GM10266 (cell line): ENCODE measurements at regions not wholly inside any gene's neighbourhood (a gene's known extent, or its start where the extent isn't known, plus 50 kb on each side); places are given as distances from the start of the nearest gene placed in this dataset.

Experiments used
- DNase-seq: peaks from one replicate; pipeline ENCODE4 v3.0.0; 2012; ENCODE audit errors: extremely low spot score
- TF ChIP-seq, protein P1 (sequence below): IDR thresholded peaks from 2 replicates; pipeline ENCODE4 v1.5.1; 2012; ENCODE audit warnings: mild to moderate bottlenecking, low read depth; ENCODE audit not compliant: control insufficient read depth, insufficient read depth; ENCODE audit errors: missing control alignments

DNA sequence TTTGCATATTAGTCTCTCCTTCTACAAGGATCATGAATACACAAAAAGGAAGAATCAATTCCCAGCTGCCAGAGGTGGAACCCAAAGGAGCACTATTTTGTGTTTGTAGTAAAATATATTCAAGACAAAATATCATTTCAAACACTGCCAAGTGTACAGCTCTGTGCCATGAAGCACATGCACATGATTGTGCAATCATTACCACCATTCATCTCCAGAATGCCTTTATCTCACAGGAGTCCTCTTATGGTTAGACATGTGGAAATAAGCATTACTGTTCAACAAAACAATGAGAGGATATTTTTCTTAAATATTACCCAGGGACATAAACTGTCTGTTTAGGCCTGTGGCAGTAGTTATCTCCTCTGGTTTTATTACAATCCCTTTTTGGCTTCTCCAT is 151.4 kb upstream of the PPP1R3A start:
- DNase-seq: no peak
- TF ChIP-seq, protein P1, sequence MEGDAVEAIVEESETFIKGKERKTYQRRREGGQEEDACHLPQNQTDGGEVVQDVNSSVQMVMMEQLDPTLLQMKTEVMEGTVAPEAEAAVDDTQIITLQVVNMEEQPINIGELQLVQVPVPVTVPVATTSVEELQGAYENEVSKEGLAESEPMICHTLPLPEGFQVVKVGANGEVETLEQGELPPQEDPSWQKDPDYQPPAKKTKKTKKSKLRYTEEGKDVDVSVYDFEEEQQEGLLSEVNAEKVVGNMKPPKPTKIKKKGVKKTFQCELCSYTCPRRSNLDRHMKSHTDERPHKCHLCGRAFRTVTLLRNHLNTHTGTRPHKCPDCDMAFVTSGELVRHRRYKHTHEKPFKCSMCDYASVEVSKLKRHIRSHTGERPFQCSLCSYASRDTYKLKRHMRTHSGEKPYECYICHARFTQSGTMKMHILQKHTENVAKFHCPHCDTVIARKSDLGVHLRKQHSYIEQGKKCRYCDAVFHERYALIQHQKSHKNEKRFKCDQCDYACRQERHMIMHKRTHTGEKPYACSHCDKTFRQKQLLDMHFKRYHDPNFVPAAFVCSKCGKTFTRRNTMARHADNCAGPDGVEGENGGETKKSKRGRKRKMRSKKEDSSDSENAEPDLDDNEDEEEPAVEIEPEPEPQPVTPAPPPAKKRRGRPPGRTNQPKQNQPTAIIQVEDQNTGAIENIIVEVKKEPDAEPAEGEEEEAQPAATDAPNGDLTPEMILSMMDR: no peak

DNA sequence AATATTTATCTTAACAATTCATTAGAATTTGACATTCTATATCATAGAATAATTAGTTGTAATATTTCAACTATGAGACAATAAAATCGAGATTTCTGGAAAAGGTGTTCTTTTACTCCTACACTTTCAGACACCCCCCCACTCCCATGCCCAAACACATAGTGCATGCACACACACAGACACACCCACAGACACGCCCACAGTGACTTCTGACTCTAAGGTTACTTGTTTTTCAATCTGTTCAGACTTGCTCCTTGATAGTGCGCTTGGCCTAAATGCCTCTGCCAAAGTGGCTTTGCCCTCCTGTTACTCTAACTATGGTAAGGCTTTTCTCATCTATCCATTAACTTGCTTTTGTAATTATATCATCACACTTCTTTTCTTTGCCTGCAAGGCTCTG is 144.0 kb upstream of the PPP1R3A start:
- DNase-seq: no peak
- TF ChIP-seq, protein P1: no peak

DNA sequence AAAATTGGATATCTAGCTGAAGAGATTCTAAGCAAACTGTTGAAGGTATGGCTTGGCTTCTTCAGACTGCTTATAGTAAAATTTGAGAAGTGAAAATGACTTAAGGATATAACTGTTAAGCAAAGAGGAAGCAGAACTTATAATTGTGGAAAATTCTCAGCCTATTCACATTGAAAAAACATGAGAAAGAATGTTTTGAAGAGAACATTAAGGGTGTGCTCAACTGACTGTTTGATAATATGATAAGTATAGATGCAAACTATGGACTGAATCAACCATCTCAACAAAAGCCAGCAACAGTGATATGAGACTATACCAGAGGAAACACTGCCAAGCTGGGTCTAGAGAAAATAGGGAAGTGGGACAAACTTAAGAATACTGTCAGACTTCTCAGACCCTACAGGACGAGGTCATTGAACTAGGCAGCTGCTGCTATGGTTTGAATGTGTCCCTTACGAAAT is 133.1 kb upstream of the PPP1R3A start:
- DNase-seq: peak; percentile 19
- TF ChIP-seq, protein P1: no peak

DNA sequence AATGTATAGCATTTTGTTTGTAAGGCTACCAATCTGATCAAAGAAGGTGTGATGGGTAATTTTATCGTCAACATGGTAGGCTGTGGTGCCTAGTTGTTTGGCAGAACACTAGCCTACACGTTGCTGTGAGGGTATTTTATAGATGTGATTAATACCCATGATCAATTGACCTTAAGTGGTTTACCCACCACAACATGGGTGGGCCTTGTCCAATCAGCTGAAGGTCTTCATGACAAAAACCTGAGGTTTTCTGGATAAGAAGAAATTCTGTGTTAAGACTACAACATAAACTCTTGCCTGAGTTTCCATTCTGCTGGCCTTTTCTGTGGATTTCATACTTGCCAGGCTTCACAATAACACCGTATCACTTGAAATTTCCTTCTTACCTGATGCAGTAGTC is 131.8 kb upstream of the PPP1R3A start:
- TF ChIP-seq, protein P1: no peak
- no peak for DNase-seq

DNA sequence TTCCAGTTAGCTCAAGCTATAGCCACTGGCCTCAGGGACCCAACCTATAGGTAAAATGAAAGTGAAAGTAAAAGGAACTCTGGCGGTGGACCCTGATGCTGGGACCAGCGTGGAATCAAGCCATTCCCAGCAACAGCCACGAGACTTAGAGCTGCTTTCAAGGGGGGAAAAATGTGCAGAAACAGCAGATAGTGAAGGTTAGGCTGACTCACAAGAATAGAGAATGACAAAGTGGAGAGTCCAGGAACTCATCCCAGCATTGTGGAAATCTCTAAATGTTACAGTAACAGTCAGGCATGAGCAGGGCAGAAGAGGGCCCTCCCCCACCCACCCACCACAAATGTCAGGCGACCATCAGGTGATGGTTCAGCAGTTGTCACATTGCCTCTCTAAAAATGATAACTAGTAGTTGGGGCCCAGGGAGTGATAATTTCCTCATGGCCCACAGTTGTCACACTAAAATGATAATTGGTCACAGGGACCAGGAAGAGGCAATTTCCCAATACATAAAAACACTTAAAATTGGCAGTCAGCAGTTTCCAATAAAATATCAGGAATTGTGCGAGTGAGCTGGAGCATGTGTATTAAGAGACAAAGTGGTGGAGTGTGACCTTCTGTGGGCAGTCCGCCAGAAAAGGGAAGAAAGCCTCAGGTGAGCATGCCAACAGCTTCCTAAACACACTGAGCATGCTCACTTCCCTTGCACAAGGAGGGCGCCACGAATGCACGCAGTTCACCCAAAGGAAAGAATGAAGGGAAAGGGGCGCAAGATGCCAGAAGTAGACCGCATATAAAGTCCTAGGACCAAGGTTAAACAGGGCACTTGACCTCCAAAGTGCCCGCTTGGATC is 129.8 kb upstream of the PPP1R3A start:
- TF ChIP-seq, protein P1: no peak
- peak; percentile 16 for DNase-seq

DNA sequence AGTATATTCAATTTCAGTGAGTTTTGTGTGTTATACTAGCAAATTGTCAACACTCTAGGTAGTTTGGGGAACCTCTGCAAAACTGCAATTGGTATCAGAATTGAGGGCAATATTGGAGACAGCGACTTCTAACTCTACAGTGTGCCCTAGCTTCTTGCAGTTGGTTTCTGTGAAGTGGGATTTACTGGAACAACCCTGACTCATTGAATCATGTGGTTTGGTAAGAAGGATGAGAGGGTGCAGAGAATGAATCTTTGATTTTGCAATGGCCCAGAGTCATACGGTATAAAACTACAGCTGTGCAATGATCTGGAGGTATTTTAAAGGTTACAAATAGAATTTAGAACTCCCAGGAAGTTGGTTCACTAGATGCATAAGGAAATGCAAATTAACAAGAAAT is 129.1 kb upstream of the PPP1R3A start:
- TF ChIP-seq, protein P1: no peak
- no peak for DNase-seq

DNA sequence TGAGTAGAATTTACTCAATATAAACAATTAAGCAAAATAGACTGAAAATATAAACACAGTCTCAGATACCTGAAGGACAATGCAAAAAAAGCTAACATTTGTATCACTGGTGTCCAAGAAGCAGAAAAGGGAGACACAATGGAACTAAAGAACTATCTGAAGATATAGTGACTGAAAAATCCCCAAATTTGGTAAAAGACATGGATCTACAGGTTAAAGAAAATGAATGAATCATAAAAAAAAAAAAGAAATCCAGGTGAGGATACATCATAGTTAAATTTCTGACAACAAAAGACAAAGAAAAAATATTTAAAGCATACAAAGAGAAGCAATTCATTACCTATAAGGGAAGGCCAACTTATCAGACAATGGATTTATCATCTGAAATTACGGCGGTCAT is 114.7 kb upstream of the PPP1R3A start:
- TF ChIP-seq, protein P1: no peak
- no peak for DNase-seq
